ENCODE measurements at regions not wholly inside any gene's neighbourhood (a gene's known extent, or its start where the extent isn't known, plus 50 kb on each side); places are given as distances from the start of the nearest gene placed in this dataset.

GRCh38 chr6:130518588-130518987, 152.8 kb downstream of the TMEM200A start:
- ChIA-PET CTCF (no interaction called here), POLR2A (no interaction called here)
- H4K20me1 ChIP-seq (ENCODE audit: control insufficient read depth, insufficient read depth, low read length, poor library complexity, severe bottlenecking), result no peaks in the 10 kb centered on the region
- no peak overlapping the region for H3K4me3 Mint-ChIP-seq
- no peaks in the 10 kb centered on the region for H3K27me3 ChIP-seq (replicated peaks in 1 of 4; ENCODE audit: control extremely low read depth in 1 of 4, control insufficient read depth in 3 of 4, insufficient read depth in 4 of 4, low read length in 3 of 4)
- H3K27ac ChIP-seq (ENCODE audit: low read length in 2 of 2), result no peak overlapping the region
- ATAC-seq (ENCODE audit: low read depth), result no peak
- no peak overlapping the region for H3K9ac ChIP-seq (ENCODE audit: low read length)
- no peaks in the 10 kb centered on the region for H3K36me3 ChIP-seq (replicated peaks in 1 of 2; ENCODE audit: control extremely low read depth in 1 of 2, control insufficient read depth in 1 of 2, extremely low read depth in 1 of 2, insufficient read depth in 2 of 2, low read length in 1 of 2)
- intact Hi-C loops (cut with micrococcal nuclease), result no loop called here
- no peak for DNase-seq
- TF ChIP-seq EZH2 (IDR thresholded peaks at IDR 0.05; ENCODE audit: borderline replicate concordance, insufficient read depth, low read depth, low read length, poor library complexity, severe bottlenecking), result no peak
- TF ChIP-seq, protein P1, sequence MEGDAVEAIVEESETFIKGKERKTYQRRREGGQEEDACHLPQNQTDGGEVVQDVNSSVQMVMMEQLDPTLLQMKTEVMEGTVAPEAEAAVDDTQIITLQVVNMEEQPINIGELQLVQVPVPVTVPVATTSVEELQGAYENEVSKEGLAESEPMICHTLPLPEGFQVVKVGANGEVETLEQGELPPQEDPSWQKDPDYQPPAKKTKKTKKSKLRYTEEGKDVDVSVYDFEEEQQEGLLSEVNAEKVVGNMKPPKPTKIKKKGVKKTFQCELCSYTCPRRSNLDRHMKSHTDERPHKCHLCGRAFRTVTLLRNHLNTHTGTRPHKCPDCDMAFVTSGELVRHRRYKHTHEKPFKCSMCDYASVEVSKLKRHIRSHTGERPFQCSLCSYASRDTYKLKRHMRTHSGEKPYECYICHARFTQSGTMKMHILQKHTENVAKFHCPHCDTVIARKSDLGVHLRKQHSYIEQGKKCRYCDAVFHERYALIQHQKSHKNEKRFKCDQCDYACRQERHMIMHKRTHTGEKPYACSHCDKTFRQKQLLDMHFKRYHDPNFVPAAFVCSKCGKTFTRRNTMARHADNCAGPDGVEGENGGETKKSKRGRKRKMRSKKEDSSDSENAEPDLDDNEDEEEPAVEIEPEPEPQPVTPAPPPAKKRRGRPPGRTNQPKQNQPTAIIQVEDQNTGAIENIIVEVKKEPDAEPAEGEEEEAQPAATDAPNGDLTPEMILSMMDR (IDR thresholded peaks at IDR 0.05), result no peak
- H3K4me1 Mint-ChIP-seq, result peaks cover 28% of the 10 kb centered on the region
- H3K9me3 Mint-ChIP-seq (ENCODE audit: insufficient read depth), result peaks cover 14% of the 10 kb centered on the region
- no peak overlapping the region for H3K27ac Mint-ChIP-seq
- peaks cover 0 to 2% (median 0%) of the 10 kb centered on the region in 3 donors for H3K9me3 ChIP-seq (ENCODE audit: control extremely low read depth in 1 of 3, control insufficient read depth in 2 of 3, insufficient read depth in 1 of 3, low read length in 2 of 3)
- H3K27me3 Mint-ChIP-seq, result no peaks in the 10 kb centered on the region
- H3K79me2 ChIP-seq (ENCODE audit: control insufficient read depth, insufficient read depth, low read length), result no peaks in the 10 kb centered on the region
- no peak overlapping the region for H3K4me3 ChIP-seq (ENCODE audit: control extremely low read depth in 1 of 5, extremely low read depth in 1 of 5, insufficient read depth in 1 of 5, low read depth in 2 of 5, low read length in 4 of 5)
- H2AFZ ChIP-seq (ENCODE audit: insufficient read depth, low read depth, low read length, poor library complexity, severe bottlenecking), result no peak overlapping the region
- H3K4me1 ChIP-seq (ENCODE audit: control insufficient read depth in 2 of 2, insufficient read depth in 2 of 2, low read length in 2 of 2), result peaks cover 7 to 12% of the 10 kb centered on the region in 2 donors
- no peak overlapping the region for H3K4me2 ChIP-seq (replicated peaks; ENCODE audit: low read depth, low read length, poor library complexity, severe bottlenecking)

GRCh38 chr6:130520221-130520620, 154.4 kb downstream of the TMEM200A start:
- intact Hi-C loops (cut with micrococcal nuclease), result no loop called here
- Mint-ChIP-seq H3K27ac (no peak overlapping the region), H3K4me1 (peaks cover 30% of the 10 kb centered on the region), H3K4me3 (no peak overlapping the region), H3K9me3 (ENCODE audit: insufficient read depth) (peaks cover 10% of the 10 kb centered on the region), H3K27me3 (no peaks in the 10 kb centered on the region)
- Histone ChIP-seq H3K27ac (ENCODE audit: low read length in 2 of 2) (no peak overlapping the region), H3K27me3 (replicated peaks in 1 of 4; ENCODE audit: control extremely low read depth in 1 of 4, control insufficient read depth in 3 of 4, insufficient read depth in 4 of 4, low read length in 3 of 4) (no peaks in the 10 kb centered on the region), H2AFZ (ENCODE audit: insufficient read depth, low read depth, low read length, poor library complexity, severe bottlenecking) (no peak overlapping the region), H3K4me1 (ENCODE audit: control insufficient read depth in 2 of 2, insufficient read depth in 2 of 2, low read length in 2 of 2) (peaks cover 10 to 13% of the 10 kb centered on the region in 2 donors), H3K9ac (ENCODE audit: low read length) (no peak overlapping the region), H3K4me2 (replicated peaks; ENCODE audit: low read depth, low read length, poor library complexity, severe bottlenecking) (no peak overlapping the region), H3K36me3 (replicated peaks in 1 of 2; ENCODE audit: control extremely low read depth in 1 of 2, control insufficient read depth in 1 of 2, extremely low read depth in 1 of 2, insufficient read depth in 2 of 2, low read length in 1 of 2) (no peaks in the 10 kb centered on the region), H3K79me2 (ENCODE audit: control insufficient read depth, insufficient read depth, low read length) (no peaks in the 10 kb centered on the region), H3K9me3 (ENCODE audit: control extremely low read depth in 1 of 3, control insufficient read depth in 2 of 3, insufficient read depth in 1 of 3, low read length in 2 of 3) (peaks cover 0 to 2% (median 0%) of the 10 kb centered on the region in 3 donors), H3K4me3 (ENCODE audit: control extremely low read depth in 1 of 5, extremely low read depth in 1 of 5, insufficient read depth in 1 of 5, low read depth in 2 of 5, low read length in 4 of 5) (no peak overlapping the region), H4K20me1 (ENCODE audit: control insufficient read depth, insufficient read depth, low read length, poor library complexity, severe bottlenecking) (no peaks in the 10 kb centered on the region)
- POLR2A ChIA-PET, result no interaction called here
- ATAC-seq (ENCODE audit: low read depth), result no peak
- TF ChIP-seq, protein P1 (IDR thresholded peaks at IDR 0.05), result no peak
- no peak for TF ChIP-seq EZH2 (IDR thresholded peaks at IDR 0.05; ENCODE audit: borderline replicate concordance, insufficient read depth, low read depth, low read length, poor library complexity, severe bottlenecking)
- CTCF ChIA-PET, result no interaction called here
- 60% methylated on average over 1 of the region's 3 CpGs for WGBS (ENCODE audit: insufficient coverage)
- no peak for DNase-seq
